GM12865 (cell line): ENCODE measurements at regions not wholly inside any gene's neighbourhood (a gene's known extent, or its start where the extent isn't known, plus 50 kb on each side); places are given as distances from the start of the nearest gene placed in this dataset.
"Not testable (repeated sequence)": the region's sequence is repeated elsewhere in the genome, so short reads cannot be mapped to it uniquely, and the experiment has no call there.

Experiments
- DNase-seq: peaks from one replicate; pipeline ENCODE4 v3.0.0; 2010; ENCODE audit warnings: low read depth
- H3K4me3 ChIP-seq: 2 replicates; pipeline ENCODE4 v1.5.1; 2011; ENCODE audit warnings: mild to moderate bottlenecking, low read depth, low read length, control low read depth
- CTCF ChIP-seq: IDR thresholded peaks from 2 replicates; pipeline ENCODE4 v1.5.1; 2011; ENCODE audit warnings: low read length, control low read depth, low read depth, inconsistent platforms; ENCODE audit not compliant: insufficient read depth; ENCODE audit errors: missing control alignments

GRCh38 chr6:85236636-85237035 is 213.2 kb upstream of the NT5E start:
- H3K4me3 ChIP-seq, result no peak overlapping the region
- no peak for TF ChIP-seq CTCF
- no peak for DNase-seq

- DNase-seq, H3K4me3 ChIP-seq: not testable (repeated sequence)
These were observed 222.5 kb upstream of the NT5E start for GRCh38 chr6:85227345-85227744.

GRCh38 chr6:85212794-85213193 is 237.1 kb upstream of the NT5E start:
- H3K4me3 ChIP-seq, DNase-seq: not testable (repeated sequence)

- H3K4me3 ChIP-seq, result no peak overlapping the region
- TF ChIP-seq CTCF, result no peak
- no peak for DNase-seq
These were observed 254.6 kb upstream of the NT5E start for GRCh38 chr6:85195243-85195642.

- DNase-seq, result no peak
- TF ChIP-seq CTCF, result no peak
- no peak overlapping the region for H3K4me3 ChIP-seq
These were observed 256.5 kb upstream of the NT5E start for GRCh38 chr6:85193339-85193738.

- no peak for DNase-seq
- TF ChIP-seq CTCF, result no peak
- H3K4me3 ChIP-seq, result no peak overlapping the region
These were observed 257.3 kb upstream of the NT5E start for GRCh38 chr6:85192596-85192995.

GRCh38 chr6:85192186-85192585 is 257.7 kb upstream of the NT5E start:
- TF ChIP-seq CTCF, result no peak
- no peak for DNase-seq
- H3K4me3 ChIP-seq, result no peak overlapping the region

GRCh38 chr6:85191656-85192055 is 258.2 kb upstream of the NT5E start:
- no peak for DNase-seq
- TF ChIP-seq CTCF, result no peak
- H3K4me3 ChIP-seq, result no peak overlapping the region
